ENCODE measurements at regions not wholly inside any gene's neighbourhood (a gene's known extent, or its start where the extent isn't known, plus 50 kb on each side); places are given as distances from the start of the nearest gene placed in this dataset.

GRCh38 chr21:41628256-41628655 lies 120.3 kb upstream of the TMPRSS2 start:
- 68% methylated on average over 4 of the region's 4 CpGs for WGBS
- Histone ChIP-seq H3K4me3 (no peak overlapping the region), H3K9me3 (no peaks in the 10 kb centered on the region), H3K27me3 (replicated peaks; ENCODE audit: insufficient read depth) (no peaks in the 10 kb centered on the region), H3K36me3 (no peaks in the 10 kb centered on the region), H3K27ac (no peak overlapping the region), H3K4me1 (replicated peaks) (no peaks in the 10 kb centered on the region)
- intact Hi-C loops (cut with DNase I) = no loop called here
- no peak for TF ChIP-seq POLR2AphosphoS5 (IDR thresholded peaks at IDR 0.05)
- TF ChIP-seq, protein P1, sequence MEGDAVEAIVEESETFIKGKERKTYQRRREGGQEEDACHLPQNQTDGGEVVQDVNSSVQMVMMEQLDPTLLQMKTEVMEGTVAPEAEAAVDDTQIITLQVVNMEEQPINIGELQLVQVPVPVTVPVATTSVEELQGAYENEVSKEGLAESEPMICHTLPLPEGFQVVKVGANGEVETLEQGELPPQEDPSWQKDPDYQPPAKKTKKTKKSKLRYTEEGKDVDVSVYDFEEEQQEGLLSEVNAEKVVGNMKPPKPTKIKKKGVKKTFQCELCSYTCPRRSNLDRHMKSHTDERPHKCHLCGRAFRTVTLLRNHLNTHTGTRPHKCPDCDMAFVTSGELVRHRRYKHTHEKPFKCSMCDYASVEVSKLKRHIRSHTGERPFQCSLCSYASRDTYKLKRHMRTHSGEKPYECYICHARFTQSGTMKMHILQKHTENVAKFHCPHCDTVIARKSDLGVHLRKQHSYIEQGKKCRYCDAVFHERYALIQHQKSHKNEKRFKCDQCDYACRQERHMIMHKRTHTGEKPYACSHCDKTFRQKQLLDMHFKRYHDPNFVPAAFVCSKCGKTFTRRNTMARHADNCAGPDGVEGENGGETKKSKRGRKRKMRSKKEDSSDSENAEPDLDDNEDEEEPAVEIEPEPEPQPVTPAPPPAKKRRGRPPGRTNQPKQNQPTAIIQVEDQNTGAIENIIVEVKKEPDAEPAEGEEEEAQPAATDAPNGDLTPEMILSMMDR (IDR thresholded peaks at IDR 0.05) = no peak
- TF ChIP-seq POLR2A (IDR thresholded peaks at IDR 0.05) = no peak
- no peak for DNase-seq (ENCODE audit: low spot score)

DNA sequence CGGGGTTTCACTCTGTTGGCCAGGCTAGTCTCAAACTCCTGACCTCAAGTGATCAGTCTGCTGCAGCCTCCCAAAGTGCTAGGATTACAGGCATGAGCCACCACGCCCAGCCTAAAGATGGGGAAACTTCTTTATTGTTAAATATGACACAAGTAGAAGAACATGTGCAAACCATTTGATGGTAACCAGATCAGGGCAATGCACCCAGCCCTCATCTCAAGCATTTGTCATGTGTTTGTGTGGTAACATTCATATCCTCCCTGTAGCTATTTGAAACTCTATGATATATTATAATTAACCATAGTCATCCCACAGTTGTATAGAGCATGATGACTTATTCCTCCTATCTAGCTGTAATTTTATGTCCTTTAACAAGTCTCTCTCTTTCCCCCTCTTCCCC lies 119.5 kb upstream of the TMPRSS2 start:
- TF ChIP-seq POLR2AphosphoS5 (IDR thresholded peaks at IDR 0.05) = no peak
- no peak for TF ChIP-seq POLR2A (IDR thresholded peaks at IDR 0.05)
- TF ChIP-seq, protein P1 (IDR thresholded peaks at IDR 0.05) = no peak
- Histone ChIP-seq H3K9me3 (no peaks in the 10 kb centered on the region), H3K4me1 (replicated peaks) (no peaks in the 10 kb centered on the region), H3K27ac (no peak overlapping the region), H3K27me3 (replicated peaks; ENCODE audit: insufficient read depth) (no peaks in the 10 kb centered on the region), H3K4me3 (no peak overlapping the region), H3K36me3 (no peaks in the 10 kb centered on the region)
- no peak for DNase-seq (ENCODE audit: low spot score)
- intact Hi-C loops (cut with DNase I) = no loop called here
- 91% methylated on average over 2 of the region's 2 CpGs for WGBS

GRCh38 chr21:41626021-41626420 lies 118.1 kb upstream of the TMPRSS2 start:
- intact Hi-C loops (cut with DNase I) = no loop called here
- no peak for DNase-seq (ENCODE audit: low spot score)
- H3K4me3 ChIP-seq = no peak overlapping the region
- H3K27me3 ChIP-seq (replicated peaks; ENCODE audit: insufficient read depth) = no peaks in the 10 kb centered on the region
- no peak overlapping the region for H3K27ac ChIP-seq
- WGBS = 84% methylated on average over 6 of the region's 6 CpGs
- no peaks in the 10 kb centered on the region for H3K36me3 ChIP-seq
- H3K4me1 ChIP-seq (replicated peaks) = no peaks in the 10 kb centered on the region
- TF ChIP-seq POLR2A (IDR thresholded peaks at IDR 0.05) (no peak), POLR2AphosphoS5 (IDR thresholded peaks at IDR 0.05) (no peak)
- TF ChIP-seq, protein P1 (IDR thresholded peaks at IDR 0.05) = no peak
- no peaks in the 10 kb centered on the region for H3K9me3 ChIP-seq

DNA sequence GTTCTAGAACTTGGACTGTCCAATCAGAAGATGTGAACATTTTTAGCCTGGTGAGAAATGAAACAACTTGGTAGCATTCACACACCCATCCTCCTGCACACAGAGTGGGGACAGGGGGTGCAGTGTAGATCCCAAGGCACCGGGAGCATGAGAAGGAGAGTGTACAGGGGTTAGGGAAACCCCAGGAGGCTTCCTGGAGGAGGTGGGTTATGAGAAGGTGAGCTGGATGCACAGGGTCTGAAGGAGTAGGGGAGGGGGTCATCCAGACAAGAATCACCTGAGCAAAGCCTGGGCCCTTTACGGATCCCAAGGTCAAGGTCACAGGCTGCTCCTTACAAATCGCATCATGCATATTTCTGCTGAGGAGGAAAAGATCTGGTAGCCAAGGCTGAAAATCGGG lies 117.5 kb upstream of the TMPRSS2 start:
- Histone ChIP-seq H3K36me3 (no peaks in the 10 kb centered on the region), H3K27ac (no peak overlapping the region), H3K4me3 (no peak overlapping the region), H3K27me3 (replicated peaks; ENCODE audit: insufficient read depth) (no peaks in the 10 kb centered on the region), H3K4me1 (replicated peaks) (no peaks in the 10 kb centered on the region), H3K9me3 (no peaks in the 10 kb centered on the region)
- DNase-seq (ENCODE audit: low spot score) = no peak
- WGBS = 81% methylated on average over 4 of the region's 4 CpGs
- intact Hi-C loops (cut with DNase I) = no loop called here
- TF ChIP-seq, protein P1 (IDR thresholded peaks at IDR 0.05) = no peak

DNA sequence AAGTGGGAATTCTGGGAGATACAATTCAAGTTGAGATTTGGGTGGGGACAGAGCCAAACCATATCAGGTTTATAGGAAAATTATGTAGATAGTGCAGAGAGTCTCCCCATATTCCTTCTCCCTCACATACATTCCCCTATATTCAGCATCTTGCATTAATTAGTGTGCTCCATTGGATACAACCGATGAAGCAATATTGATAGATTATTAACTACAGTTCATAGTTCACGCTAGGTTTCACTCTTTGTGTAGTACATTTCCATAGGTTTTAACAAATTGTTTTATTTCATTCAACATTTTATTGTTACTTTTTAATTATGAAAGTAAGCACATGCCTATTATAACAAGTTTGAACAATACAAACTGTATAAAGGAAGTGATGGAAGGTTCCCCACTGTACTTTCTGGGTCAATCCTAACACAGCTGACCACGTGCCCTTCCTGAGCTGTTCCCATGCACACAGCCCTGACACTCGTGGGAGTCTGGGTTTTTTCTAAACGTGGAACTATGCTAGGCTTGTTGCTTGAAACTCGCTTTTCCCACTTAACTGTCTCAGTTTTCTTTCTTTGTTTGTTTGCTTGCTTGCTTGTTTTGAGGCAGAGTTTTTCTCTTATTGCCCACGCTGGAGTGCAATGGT lies 116.8 kb upstream of the TMPRSS2 start:
- H3K9me3 ChIP-seq = no peaks in the 10 kb centered on the region
- WGBS = 77% methylated on average over 7 of the region's 7 CpGs
- intact Hi-C loops (cut with DNase I) = no loop called here

More for the DNA sequence above, 116.8 kb upstream of the TMPRSS2 start:
- no peaks in the 10 kb centered on the region for H3K36me3 ChIP-seq
- no peak for TF ChIP-seq POLR2A (IDR thresholded peaks at IDR 0.05)
- TF ChIP-seq, protein P1 (IDR thresholded peaks at IDR 0.05) = no peak
- TF ChIP-seq POLR2AphosphoS5 (IDR thresholded peaks at IDR 0.05) = no peak
- no peak overlapping the region for H3K27ac ChIP-seq
- no peak overlapping the region for H3K4me3 ChIP-seq
- no peaks in the 10 kb centered on the region for H3K27me3 ChIP-seq (replicated peaks; ENCODE audit: insufficient read depth)
- DNase-seq (ENCODE audit: low spot score) = no peak
- no peaks in the 10 kb centered on the region for H3K4me1 ChIP-seq (replicated peaks)
